ENCODE measurements at regions not wholly inside any gene's neighbourhood (a gene's known extent, or its start where the extent isn't known, plus 50 kb on each side); places are given as distances from the start of the nearest gene placed in this dataset.

GRCh38 chrX:57204306-57204705, 67.1 kb upstream of the SPIN2A start:
- no peak for TF ChIP-seq CTCF (IDR thresholded peaks at IDR 0.05; ENCODE audit: insufficient read depth, low read depth, low read length, missing control alignments)
- DNase-seq (ENCODE audit: low read depth) = no peak
- H3K4me3 ChIP-seq (ENCODE audit: low read depth, low read length) = no peak overlapping the region

GRCh38 chrX:57211906-57212305, 74.6 kb upstream of the FAAH2 start:
- no peak overlapping the region for H3K4me3 ChIP-seq (ENCODE audit: low read depth, low read length)
- no peak for TF ChIP-seq CTCF (IDR thresholded peaks at IDR 0.05; ENCODE audit: insufficient read depth, low read depth, low read length, missing control alignments)
- DNase-seq (ENCODE audit: low read depth) = no peak

GRCh38 chrX:57227691-57228090, 58.8 kb upstream of the FAAH2 start:
- no peak for DNase-seq (ENCODE audit: low read depth)
- H3K4me3 ChIP-seq (ENCODE audit: low read depth, low read length) = no peak overlapping the region
- TF ChIP-seq CTCF (IDR thresholded peaks at IDR 0.05; ENCODE audit: insufficient read depth, low read depth, low read length, missing control alignments) = no peak

GRCh38 chrX:57232658-57233360, 53.7 kb upstream of the FAAH2 start:
- TF ChIP-seq CTCF (IDR thresholded peaks at IDR 0.05; ENCODE audit: insufficient read depth, low read depth, low read length, missing control alignments) = no peak
- DNase-seq (ENCODE audit: low read depth) = peak; percentile 28
- H3K4me3 ChIP-seq (ENCODE audit: low read depth, low read length) = no peak overlapping the region
